NCI-H526 (cell line): ENCODE measurements at regions not wholly inside any gene's neighbourhood (a gene's known extent, or its start where the extent isn't known, plus 50 kb on each side); places are given as distances from the start of the nearest gene placed in this dataset.
"Not testable (repeated sequence)": the region's sequence is repeated elsewhere in the genome, so short reads cannot be mapped to it uniquely, and the experiment has no call there.

Experiments used
- DNase-seq, 2 experiments: peaks; one replicate each; lab custom pipeline; 2025; lab: John Stamatoyannopoulos, UW

GRCh38 chr3:154834831-154835230, 245.3 kb upstream of the MME start:
- not testable (repeated sequence) for DNase-seq

DNA sequence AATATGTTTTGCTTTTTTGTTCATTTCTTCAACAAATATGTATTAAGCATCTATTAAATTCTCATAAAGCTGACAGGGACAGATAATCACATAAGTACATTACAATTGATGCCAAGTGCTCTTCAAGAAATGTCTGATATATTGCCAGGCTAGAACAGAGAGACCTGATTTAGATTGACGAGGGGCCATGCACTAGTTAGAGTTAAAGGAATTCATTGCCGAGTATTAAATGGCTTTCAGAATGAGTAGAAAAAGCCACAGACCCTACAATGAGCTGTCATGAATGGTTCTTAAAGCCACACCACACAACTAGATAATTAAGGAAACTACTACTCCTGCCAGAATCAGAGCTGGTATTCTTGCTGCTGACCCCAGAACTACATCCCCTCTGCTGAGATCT, 250.2 kb upstream of the MME start:
- no peak for DNase-seq

- no peak for DNase-seq
Observed at GRCh38 chr3:154819491-154819890, 260.6 kb upstream of the MME start.

GRCh38 chr3:154818676-154819255, 261.4 kb upstream of the MME start:
- DNase-seq = no peak

GRCh38 chr3:154810017-154810416, 270.1 kb upstream of the MME start:
- DNase-seq = not testable (repeated sequence)

DNA sequence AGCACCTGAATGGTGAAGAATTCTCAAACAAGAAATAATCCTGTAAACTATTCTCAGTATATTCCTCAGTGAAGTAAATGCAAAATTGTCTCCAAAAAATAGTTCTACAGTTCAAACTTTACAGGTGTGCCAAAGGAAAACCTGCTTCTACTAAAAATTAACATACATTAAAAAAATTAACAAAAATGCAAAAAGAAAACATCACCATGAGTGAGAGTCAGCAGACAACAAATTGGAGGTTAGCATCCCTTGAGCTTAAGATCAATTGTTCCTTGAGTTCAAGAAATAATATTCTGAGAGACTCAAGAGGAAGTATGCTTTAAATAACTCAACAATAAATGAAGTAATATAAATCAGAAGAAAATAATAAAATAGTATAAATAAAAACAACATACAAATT, 278.4 kb upstream of the MME start:
- DNase-seq = no peak

GRCh38 chr3:154799800-154800199, 280.3 kb upstream of the MME start:
- DNase-seq = no peak

- no peak for DNase-seq
Observed at GRCh38 chr3:154795582-154795981, 284.5 kb upstream of the MME start.

DNA sequence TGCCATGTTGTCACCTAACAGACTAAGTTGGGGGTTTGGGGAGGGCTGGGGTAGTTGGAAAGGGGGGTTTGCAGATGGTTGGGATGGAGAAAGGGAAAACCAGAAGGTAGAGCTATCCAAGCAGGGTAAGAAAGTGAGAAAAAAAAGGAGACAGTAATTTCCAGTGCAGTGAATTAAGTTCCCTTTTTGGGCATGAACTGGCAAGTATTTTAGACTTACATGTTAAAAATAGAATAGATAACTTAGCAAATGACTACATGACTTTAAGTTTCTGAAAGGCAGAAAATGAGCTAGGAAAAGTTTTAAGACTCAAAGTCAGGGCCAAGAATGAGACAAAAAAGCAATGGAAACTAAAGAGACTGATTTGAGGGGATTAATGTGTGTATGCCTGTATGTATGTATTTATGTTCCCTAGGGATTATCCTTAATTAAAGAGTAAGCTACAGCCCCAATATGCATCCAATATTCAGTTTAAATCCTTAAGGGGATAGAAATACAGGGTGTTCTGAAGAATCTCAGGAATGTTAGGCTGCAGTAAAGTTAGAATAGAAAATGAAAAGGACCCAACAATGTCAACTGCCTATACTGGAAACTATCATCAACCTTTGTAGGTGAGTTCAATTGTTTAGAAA, 285.2 kb upstream of the MME start:
- no peak for DNase-seq

DNA sequence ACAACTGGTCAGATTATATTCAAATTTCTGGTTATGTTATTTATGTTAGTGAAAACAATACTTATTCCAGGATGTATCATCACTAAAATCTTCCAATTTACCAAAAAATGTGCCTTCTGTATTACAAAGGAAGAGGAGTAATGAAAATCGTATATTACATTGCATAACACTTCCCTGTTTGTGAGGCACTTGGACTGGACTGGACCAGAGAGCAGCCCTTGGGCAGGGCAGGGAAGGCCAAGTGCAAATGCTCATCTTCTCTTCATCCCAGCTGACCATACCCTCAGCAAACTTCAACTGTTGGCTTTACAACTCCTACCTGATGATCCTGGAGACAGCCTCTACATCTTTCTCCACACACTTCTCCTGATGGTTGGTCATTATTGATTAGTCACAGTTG, 285.7 kb upstream of the MME start:
- no peak for DNase-seq

GRCh38 chr3:154792828-154793227, 287.3 kb upstream of the MME start:
- no peak for DNase-seq

DNA sequence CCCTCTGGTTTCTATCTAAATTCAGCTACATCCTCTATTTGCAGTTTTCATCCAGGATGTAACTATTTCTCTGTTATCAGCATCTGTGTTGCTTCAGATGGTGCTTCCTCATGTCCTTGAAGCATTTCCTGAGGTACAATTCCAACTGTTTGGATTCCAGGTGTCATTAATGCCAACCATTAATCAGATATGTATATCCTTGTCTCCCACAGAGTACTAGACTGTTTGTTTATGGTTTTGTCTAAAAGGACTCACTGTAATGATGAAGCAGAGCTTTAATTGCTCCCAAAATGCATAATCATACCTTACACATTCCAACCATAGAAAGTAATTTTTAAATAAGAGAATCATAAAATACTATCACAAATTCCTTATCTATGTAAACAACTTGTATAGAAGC, 288.5 kb upstream of the MME start:
- no peak for DNase-seq

GRCh38 chr3:154786724-154787123, 293.4 kb upstream of the MME start:
- no peak for DNase-seq

- DNase-seq = no peak
Observed at GRCh38 chr3:154783521-154783931, 296.6 kb upstream of the MME start.

DNA sequence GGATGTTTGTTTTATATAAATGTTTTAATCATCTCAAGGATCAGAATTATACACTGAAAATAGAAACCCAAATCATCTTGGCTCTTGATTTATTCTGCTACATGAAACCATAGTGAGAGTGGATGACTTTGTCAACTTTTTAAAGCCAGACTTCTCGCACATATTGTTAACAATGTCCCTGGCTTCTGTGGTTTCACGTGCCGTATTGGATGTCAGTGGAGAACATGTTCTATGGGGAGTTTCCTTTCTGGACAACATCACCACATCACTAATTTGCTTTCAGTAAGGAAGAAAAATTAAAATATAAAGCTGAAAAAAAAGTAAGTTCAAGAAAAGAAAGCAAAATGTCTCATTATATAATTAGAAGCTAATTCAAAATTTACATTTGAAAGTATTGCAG, 297.1 kb upstream of the MME start:
- DNase-seq = no peak

GRCh38 chr3:154782151-154782550, 298.0 kb upstream of the MME start:
- DNase-seq = no peak

DNA sequence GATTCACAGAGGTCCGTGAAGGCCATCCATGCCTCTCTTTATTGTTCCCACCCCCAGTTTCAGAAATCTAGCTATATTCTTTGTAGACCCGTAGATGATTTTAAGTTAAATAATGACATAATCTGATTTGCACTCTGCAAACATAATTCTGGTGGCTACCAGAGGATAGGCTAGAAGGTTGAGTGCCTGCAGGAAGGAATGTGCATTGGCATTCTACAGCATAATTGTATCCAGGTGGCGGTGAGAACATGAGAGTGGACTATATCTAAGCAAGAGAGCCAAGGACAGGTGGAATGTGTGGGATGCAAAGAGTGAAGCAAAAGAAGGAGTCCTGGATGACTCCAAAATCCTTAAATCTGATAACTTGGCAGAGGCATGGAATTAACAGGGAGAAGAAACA, 298.5 kb upstream of the MME start:
- DNase-seq = no peak

DNA sequence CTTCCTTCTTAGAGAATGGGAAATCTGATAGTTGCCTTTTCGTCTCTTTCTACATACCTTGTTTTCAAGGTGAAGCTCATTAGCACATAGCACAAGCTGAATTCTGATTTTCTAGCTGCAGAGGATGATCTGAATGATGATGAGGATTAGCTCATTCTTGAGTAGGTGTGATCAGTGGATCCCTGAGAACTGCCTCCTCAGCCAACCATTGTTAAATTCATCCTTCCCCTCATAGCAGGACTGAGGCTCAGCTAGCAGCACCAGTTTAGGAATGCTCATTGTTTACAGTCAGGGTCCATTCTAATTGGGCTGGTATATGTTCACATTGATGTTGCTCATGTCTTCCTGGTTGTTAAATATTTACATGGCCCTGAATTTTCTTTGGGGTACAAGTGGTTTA, 299.9 kb upstream of the MME start:
- DNase-seq = no peak

GRCh38 chr3:154779571-154779970, 300.5 kb upstream of the MME start:
- DNase-seq = no peak

DNA sequence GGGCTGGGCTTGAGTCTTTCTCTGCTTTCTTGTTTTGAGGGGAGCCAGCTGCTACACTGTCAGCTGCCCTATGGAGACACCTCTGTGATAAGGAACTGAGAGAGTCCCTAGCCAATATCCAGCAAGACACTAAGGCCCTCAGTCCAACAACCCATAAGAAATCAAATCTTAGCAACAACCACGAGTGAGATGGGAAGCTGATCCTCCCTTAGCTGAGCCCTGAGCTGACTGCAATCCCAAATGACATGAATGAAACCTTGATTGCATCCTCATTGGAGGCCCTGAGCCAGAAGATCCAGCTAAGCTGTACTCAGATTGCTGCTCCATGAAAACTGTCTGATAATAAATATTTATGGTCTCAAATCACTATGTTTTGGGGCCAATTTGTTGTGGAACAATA, 302.1 kb upstream of the MME start:
- no peak for DNase-seq

- no peak for DNase-seq
Observed at GRCh38 chr3:154776549-154777225, 303.4 kb upstream of the MME start.

DNA sequence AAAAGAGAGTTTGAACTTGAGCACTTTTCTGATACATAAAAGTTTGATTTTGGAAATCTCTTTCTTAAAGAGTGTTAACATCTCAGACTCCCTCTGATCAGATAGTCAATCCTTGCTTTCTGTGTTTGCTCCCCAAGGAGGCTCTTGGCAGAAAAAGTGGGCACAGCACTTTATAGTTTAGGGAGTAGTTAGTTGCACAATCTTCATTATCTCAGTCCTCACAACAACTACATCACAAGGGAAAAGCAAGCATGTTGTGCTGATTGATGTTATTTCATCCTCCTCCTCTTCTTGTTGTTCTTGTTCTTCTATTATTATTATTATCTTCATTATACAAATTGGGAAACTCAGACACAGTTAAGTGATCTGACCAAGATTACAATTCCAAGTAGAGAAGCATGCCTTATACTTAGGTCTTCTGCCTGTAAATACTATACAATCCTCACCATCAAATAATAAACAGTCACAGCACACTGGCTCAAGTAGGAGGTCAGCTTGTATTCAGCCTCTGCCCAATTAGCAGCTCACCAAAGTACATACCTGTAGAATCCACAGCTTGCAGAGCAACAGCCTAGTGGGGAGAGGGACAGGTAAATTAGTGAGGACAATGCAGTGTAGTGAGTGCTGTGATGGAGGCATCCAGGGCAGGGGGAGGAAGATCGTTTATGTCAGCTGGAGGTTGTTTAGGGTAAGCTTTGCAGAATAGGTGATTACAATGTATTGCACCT, 304.1 kb upstream of the MME start:
- no peak for DNase-seq
